ENCODE measurements at regions not wholly inside any gene's neighbourhood (a gene's known extent, or its start where the extent isn't known, plus 50 kb on each side); places are given as distances from the start of the nearest gene placed in this dataset.

DNA sequence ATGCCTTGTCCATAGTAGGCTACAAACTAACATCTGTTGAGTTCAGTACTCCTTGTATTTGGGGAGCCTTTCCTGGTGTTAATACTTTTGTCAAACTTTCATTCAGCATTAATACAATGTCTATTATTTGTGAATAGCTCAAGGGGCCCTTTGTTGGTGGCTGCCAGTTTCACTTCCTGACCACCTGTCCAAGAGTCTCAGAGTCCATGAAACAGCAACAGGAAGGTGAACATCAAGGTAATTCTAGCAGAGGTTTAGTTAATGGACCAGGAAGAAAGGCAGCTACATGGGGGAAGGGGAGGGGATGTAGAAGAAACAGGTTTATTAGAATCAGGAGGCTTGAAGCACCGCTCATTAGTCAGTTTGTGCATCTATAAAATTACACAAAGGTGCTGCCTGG lies 386.9 kb downstream of the PDCD6IP start:
- no peak for TF ChIP-seq POLR2AphosphoS5 (IDR thresholded peaks at IDR 0.05)
- TF ChIP-seq, protein P1, sequence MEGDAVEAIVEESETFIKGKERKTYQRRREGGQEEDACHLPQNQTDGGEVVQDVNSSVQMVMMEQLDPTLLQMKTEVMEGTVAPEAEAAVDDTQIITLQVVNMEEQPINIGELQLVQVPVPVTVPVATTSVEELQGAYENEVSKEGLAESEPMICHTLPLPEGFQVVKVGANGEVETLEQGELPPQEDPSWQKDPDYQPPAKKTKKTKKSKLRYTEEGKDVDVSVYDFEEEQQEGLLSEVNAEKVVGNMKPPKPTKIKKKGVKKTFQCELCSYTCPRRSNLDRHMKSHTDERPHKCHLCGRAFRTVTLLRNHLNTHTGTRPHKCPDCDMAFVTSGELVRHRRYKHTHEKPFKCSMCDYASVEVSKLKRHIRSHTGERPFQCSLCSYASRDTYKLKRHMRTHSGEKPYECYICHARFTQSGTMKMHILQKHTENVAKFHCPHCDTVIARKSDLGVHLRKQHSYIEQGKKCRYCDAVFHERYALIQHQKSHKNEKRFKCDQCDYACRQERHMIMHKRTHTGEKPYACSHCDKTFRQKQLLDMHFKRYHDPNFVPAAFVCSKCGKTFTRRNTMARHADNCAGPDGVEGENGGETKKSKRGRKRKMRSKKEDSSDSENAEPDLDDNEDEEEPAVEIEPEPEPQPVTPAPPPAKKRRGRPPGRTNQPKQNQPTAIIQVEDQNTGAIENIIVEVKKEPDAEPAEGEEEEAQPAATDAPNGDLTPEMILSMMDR (IDR thresholded peaks at IDR 0.05), result no peak
- no peak for TF ChIP-seq POLR2A (IDR thresholded peaks at IDR 0.05)
- TF ChIP-seq EP300 (IDR thresholded peaks at IDR 0.05), result no peak

Measured in sigmoid colon (tissue), 4 donors.